Cardiac muscle cell (in vitro differentiated cells and primary cell): ENCODE measurements at regions not wholly inside any gene's neighbourhood (a gene's known extent, or its start where the extent isn't known, plus 50 kb on each side); places are given as distances from the start of the nearest gene placed in this dataset.
A peak's percentile ranks its signal among the peaks of the same experiment; 100 is the strongest.
"Not testable (repeated sequence)": the region's sequence is repeated elsewhere in the genome, so short reads cannot be mapped to it uniquely, and the experiment has no call there.

Experiments
- DNase-seq, 2 donors: peaks; one replicate each; pipeline versions ENCODE4 v3.0.0 to v3.0.0-alpha.2; 2010 to 2017; ENCODE audit warnings: low read depth in 1 of 2, low spot score in 1 of 2
- H3K27ac ChIP-seq: fragments of 200-600 bp; sonication (generic); 2 replicates; pipeline ENCODE4 v1.5.1; 2016
- H3K27me3 ChIP-seq: fragments of 200-600 bp; sonication (generic); 2 replicates; pipeline ENCODE4 v1.6.0; 2016; ENCODE audit warnings: control low read depth
- H3K36me3 ChIP-seq: fragments of 200-600 bp; sonication (generic); 2 replicates; pipeline ENCODE4 v1.5.1; 2016; ENCODE audit warnings: control low read depth
- H3K4me1 ChIP-seq: fragments of 200-600 bp; sonication (generic); 2 replicates; pipeline ENCODE4 v1.8.1; 2017; ENCODE audit warnings: low read depth, mild to moderate bottlenecking, mixed run types
- H3K4me3 ChIP-seq: fragments of 200-600 bp; sonication (generic); 2 replicates; pipeline ENCODE4 v1.5.1; 2016; ENCODE audit warnings: mild to moderate bottlenecking
- H3K9me3 ChIP-seq: fragments of 200-600 bp; sonication (generic); 2 replicates; pipeline ENCODE4 v1.5.1; 2017; ENCODE audit warnings: low read depth, mild to moderate bottlenecking, control low read depth
- TF ChIP-seq, protein P1 (sequence below): IDR thresholded peaks from 2 replicates; pipeline ENCODE4 v1.5.1; 2012; ENCODE audit warnings: low read depth, mild to moderate bottlenecking, low read length

DNA sequence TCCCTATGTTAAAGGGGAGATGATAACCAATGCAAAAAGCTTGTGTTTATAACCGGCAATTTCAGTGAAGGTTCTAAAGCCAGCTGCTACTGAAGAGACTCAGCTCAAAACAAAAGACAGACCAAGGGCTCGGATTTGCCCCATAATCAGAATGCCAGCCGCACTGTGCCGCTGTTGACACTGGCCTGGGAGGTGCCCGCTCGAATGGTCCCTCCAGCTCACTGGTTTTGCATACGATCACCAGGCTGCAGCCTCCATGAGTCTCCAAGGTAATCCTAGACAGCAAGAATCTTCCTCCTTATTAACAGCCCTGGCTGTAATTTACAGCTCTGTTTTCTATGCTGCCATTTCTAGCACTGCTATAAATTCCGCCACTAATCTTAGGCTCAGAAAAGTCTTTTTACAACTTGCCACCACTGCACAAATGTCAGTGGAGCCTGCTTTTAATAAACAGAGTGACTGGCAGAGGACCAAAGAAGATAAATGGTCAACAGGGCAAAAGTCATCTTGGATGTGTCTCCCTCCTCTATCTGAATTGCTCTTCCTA, 155.7 kb upstream of the SH3BP4 start:
- Histone ChIP-seq H3K27ac (no peak overlapping the region), H3K4me3 (no peak overlapping the region), H3K4me1 (peaks cover 3% of the 10 kb centered on the region), H3K27me3 (no peaks in the 10 kb centered on the region), H3K36me3 (no peaks in the 10 kb centered on the region), H3K9me3 (no peaks in the 10 kb centered on the region)
- TF ChIP-seq, protein P1, sequence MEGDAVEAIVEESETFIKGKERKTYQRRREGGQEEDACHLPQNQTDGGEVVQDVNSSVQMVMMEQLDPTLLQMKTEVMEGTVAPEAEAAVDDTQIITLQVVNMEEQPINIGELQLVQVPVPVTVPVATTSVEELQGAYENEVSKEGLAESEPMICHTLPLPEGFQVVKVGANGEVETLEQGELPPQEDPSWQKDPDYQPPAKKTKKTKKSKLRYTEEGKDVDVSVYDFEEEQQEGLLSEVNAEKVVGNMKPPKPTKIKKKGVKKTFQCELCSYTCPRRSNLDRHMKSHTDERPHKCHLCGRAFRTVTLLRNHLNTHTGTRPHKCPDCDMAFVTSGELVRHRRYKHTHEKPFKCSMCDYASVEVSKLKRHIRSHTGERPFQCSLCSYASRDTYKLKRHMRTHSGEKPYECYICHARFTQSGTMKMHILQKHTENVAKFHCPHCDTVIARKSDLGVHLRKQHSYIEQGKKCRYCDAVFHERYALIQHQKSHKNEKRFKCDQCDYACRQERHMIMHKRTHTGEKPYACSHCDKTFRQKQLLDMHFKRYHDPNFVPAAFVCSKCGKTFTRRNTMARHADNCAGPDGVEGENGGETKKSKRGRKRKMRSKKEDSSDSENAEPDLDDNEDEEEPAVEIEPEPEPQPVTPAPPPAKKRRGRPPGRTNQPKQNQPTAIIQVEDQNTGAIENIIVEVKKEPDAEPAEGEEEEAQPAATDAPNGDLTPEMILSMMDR: no peak
- no peak for DNase-seq

DNA sequence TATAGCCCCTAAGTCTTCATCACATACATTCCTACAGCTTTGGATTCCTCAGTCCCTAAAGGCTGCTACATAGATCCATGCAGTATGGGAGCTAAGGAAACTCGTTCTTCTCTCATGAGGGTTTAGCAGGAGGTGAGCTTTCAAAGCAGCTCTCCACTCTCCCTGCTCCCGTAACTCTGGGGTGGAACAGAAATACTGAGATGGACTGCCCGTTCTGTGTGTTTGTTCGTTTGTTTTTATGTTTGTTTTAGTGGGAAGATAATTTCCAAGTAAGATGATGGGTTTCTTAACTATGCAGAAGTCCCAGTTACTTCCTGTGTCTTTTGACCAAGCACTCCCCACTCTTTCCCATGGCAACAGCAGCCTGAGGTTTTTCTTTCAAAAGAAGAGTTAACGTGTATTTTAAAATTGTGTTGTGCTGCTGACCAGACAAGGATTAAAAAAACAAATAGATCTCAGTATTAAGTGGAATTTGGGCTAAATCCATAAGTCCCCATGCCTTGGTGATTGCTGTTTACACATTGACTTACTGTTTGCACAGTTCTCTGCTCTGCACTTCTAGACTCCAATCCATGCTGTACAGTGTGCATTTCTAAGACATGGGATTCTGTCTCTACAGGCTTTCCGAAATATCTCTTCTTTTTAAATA, 156.4 kb upstream of the SH3BP4 start:
- no peak overlapping the region for H3K4me3 ChIP-seq

DNA sequence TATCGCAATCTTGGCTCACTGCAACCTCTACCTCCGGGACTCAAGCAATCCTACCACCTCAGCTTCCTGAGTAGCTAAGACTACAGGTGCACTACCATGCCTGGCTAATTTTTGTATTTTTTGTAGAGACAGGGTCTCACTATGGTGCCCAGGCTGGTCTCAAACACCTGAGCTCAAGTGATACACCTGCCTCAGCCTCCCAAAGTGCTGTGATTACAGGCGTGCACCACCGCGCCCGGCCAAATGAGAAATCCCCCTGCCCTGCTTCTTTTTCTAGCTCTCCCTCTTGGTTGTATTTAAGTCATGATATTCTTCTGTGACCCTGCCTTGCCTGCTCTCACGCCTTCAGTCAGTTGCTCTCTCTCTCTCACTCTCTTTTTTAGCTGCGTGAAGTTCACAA, 157.0 kb upstream of the SH3BP4 start:
- no peak for DNase-seq
- Histone ChIP-seq H3K4me1 (peaks cover 3% of the 10 kb centered on the region), H3K27ac (no peak overlapping the region), H3K4me3 (no peak overlapping the region), H3K36me3 (no peaks in the 10 kb centered on the region), H3K9me3 (no peaks in the 10 kb centered on the region), H3K27me3 (no peaks in the 10 kb centered on the region)
- TF ChIP-seq, protein P1: no peak

More for the DNA sequence above, 156.4 kb upstream of the SH3BP4 start:
- TF ChIP-seq, protein P1: no peak
- Histone ChIP-seq H3K4me1 (peaks cover 3% of the 10 kb centered on the region), H3K27ac (no peak overlapping the region), H3K27me3 (no peaks in the 10 kb centered on the region), H3K36me3 (no peaks in the 10 kb centered on the region), H3K9me3 (no peaks in the 10 kb centered on the region)
- DNase-seq: peak in 1 of 2 donors; percentile 11

DNA sequence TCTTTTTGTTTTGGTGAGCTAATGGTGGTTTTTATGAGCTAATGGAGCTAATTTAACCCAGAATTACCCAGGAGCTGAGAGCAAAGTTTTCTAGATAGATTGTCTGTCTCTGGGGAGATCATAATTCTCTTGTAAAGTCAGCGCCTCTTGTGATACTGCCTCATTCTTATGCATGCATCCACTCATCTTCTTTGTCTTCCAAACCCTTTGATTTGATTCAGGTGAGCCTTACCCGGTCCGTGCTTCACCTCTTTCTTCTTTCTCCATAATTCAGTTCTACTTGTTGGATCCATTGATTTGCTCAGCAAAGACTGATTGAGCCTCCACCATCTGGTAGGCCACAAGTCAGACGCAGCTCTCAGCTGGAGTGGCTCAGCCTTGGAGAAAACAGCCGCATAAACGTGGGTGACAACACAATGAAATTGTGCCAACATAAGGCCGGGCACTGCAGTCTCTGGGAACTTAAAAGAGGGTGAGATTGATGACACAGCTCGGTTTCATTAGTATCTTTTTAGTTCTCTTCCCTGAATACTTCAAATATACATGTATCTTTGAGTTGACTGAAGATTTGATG, 158.5 kb upstream of the SH3BP4 start:
- H3K4me3 ChIP-seq: no peak overlapping the region
- no peaks in the 10 kb centered on the region for H3K9me3 ChIP-seq
- no peak for DNase-seq
- H3K4me1 ChIP-seq: peaks cover 3% of the 10 kb centered on the region
- H3K27me3 ChIP-seq: no peaks in the 10 kb centered on the region
- TF ChIP-seq, protein P1: no peak
- H3K36me3 ChIP-seq: no peaks in the 10 kb centered on the region
- no peak overlapping the region for H3K27ac ChIP-seq

DNA sequence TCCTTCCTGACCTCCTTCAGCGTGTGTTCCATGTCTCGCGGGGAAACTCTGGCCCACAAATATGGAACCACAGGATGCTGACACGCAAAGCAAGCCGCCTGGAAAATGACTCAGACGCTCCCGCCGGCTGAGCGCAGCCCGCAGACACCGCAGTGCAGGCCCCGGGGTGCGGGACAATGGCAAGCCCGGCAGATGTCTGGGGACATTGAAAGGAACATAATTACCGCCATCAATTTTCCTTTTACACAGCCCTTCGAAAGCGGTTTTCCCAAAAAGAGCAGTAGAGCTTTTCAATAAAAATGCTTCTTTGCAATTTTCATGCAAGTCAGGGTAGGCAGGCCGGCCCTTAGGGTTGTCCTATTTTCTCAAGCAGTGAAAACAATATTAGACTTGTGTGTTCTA, 159.2 kb upstream of the SH3BP4 start:
- Histone ChIP-seq H3K27ac (no peak overlapping the region), H3K27me3 (no peaks in the 10 kb centered on the region), H3K9me3 (no peaks in the 10 kb centered on the region), H3K4me3 (no peak overlapping the region), H3K36me3 (no peaks in the 10 kb centered on the region), H3K4me1 (peaks cover 3% of the 10 kb centered on the region)
- TF ChIP-seq, protein P1: no peak
- DNase-seq: no peak

DNA sequence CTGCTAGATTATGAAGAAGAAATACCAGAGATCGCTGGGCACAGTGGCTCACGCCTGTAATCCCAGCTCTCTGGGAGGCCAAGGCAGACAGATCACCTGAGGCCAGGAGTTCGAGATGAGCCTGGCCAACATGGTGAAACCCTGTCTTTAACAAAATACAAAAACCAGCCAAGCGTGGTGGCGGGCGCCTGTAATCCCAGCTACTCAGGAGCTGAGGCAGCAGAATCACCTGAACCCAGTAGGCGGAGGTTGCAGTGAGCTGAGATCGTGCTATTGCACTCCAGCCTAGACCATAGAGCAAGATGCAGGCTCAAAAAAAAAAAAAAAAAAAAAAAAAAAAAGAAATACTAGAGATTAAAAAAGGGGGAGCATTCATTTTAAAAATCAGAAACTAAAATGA, 159.7 kb upstream of the SH3BP4 start:
- H3K4me3 ChIP-seq, H3K36me3 ChIP-seq, H3K4me1 ChIP-seq, DNase-seq, H3K9me3 ChIP-seq, H3K27ac ChIP-seq, H3K27me3 ChIP-seq: not testable (repeated sequence)
